Psoas muscle (tissue), 7 donors: ENCODE measurements at regions not wholly inside any gene's neighbourhood (a gene's known extent, or its start where the extent isn't known, plus 50 kb on each side); places are given as distances from the start of the nearest gene placed in this dataset.

Experiments used
- ATAC-seq, 4 donors: fragments of 200-7000 bp; cut with Tn5 transposase; one replicate each; pipeline ENCODE4 v1.9.1; 2020; ENCODE audit warnings: moderate library complexity in 3 of 4, mild to moderate bottlenecking in 2 of 4
- DNase-seq, 2 donors: peaks; one replicate each; pipeline ENCODE4 v3.0.0-alpha.2; 2020
- H3K27ac ChIP-seq: fragments of 200-600 bp; one replicate; pipeline ENCODE4 v1.8.0; 2022
- H3K27me3 ChIP-seq, 3 donors: fragments of 200-600 bp in 1 of 3; one replicate each; pipeline versions ENCODE4 v1.6.1 to v1.8.0; 2013 to 2022; ENCODE audit warnings: low read length in 2 of 3, mild to moderate bottlenecking in 2 of 3, moderate library complexity in 1 of 3; ENCODE audit not compliant: insufficient read depth in 3 of 3
- H3K36me3 ChIP-seq, 2 donors: fragments of 200-600 bp in 1 of 2; one replicate each; pipeline versions ENCODE4 v1.6.1 to v1.8.0; 2013 to 2022; ENCODE audit warnings: low read depth in 1 of 2, mild to moderate bottlenecking in 1 of 2, moderate library complexity in 1 of 2; ENCODE audit not compliant: insufficient read depth in 1 of 2
- H3K4me1 ChIP-seq: fragments of 200-600 bp; one replicate; pipeline ENCODE4 v1.8.0; 2022
- H3K4me3 ChIP-seq: fragments of 200-600 bp; one replicate; pipeline ENCODE4 v1.8.0; 2022; ENCODE audit warnings: mild to moderate bottlenecking
- H3K9me3 ChIP-seq: fragments of 200-600 bp; one replicate; pipeline ENCODE4 v1.8.0; 2022
- CTCF ChIP-seq: fragments of 200-600 bp; IDR thresholded peaks from one replicate; pipeline ENCODE4 v1.8.0; 2022; ENCODE audit warnings: antibody characterized with exemption
- WGBS, 3 donors: extraction: QIAGEN DNeasy Blood & Tissue Kit; methylation state at CpG; one replicate each; pipeline versions ENCODE4 v1.1.6 to v1.1.7; 2013; 5-methylcytosine and 5-hydroxymethylcytosine counted together
- intact Hi-C, 2 donors: fragments of 100-400 bp; cut with DNase I; formaldehyde crosslinking; loops; one replicate each; pipeline versions ENCODE4 v1.11.0 to v1.14.2; 2022
- donor health status: healthy with polysubstance abuse.
- donor health status: DM: no; HTN: no; CAD: no; lungs with moderate emphysema.
- donor health status: Bipolar disorder and iron deficiency.
- donor health status: healthy.
- donor health status: DM: yes; HTN: yes; CAD: no.
- donor health status: DM: no; HTN: no; CAD: no.
- donor health status: DM: yes; HTN: yes; CAD: no.

- Histone ChIP-seq H3K27ac (no peak overlapping the region), H3K4me3 (no peak overlapping the region), H3K27me3 (no peaks in the 10 kb centered on the region), H3K36me3 (no peaks in the 10 kb centered on the region), H3K9me3 (no peaks in the 10 kb centered on the region), H3K4me1 (peaks cover 7% of the 10 kb centered on the region)
- TF ChIP-seq CTCF, result no peak
- intact Hi-C loops, result no loop called here
- ATAC-seq (no peak), DNase-seq (no peak)
Measured at GRCh38 chr3:187970106-187970505, 183.9 kb upstream of the LPP start.

GRCh38 chr3:187971629-187972028 is 182.3 kb upstream of the LPP start:
- Histone ChIP-seq H3K9me3 (no peaks in the 10 kb centered on the region), H3K27ac (no peak overlapping the region), H3K36me3 (no peaks in the 10 kb centered on the region), H3K4me3 (no peak overlapping the region), H3K27me3 (no peaks in the 10 kb centered on the region), H3K4me1 (peaks cover 14% of the 10 kb centered on the region)
- no peak for DNase-seq
- WGBS, 3 donors, result 50 to 87% (median 64%) methylated on average over 4 of the region's 4 CpGs
- intact Hi-C loops, result no loop called here
- TF ChIP-seq CTCF, result no peak
- ATAC-seq, result no peak

- Histone ChIP-seq H3K4me3 (no peak overlapping the region), H3K27me3 (no peaks in the 10 kb centered on the region), H3K36me3 (no peaks in the 10 kb centered on the region), H3K27ac (no peak overlapping the region), H3K4me1 (peaks cover 12% of the 10 kb centered on the region), H3K9me3 (no peaks in the 10 kb centered on the region)
- intact Hi-C loops, result no loop called here
- no peak for TF ChIP-seq CTCF
- no peak for ATAC-seq
- DNase-seq, result no peak
- 81 to 95% (median 91%) methylated on average over 3 of the region's 3 CpGs for WGBS, 3 donors
Measured at GRCh38 chr3:187972454-187972853, 181.5 kb upstream of the LPP start.

GRCh38 chr3:187973977-187974870 is 179.7 kb upstream of the LPP start:
- Histone ChIP-seq H3K4me1 (peaks cover 12% of the 10 kb centered on the region), H3K9me3 (no peaks in the 10 kb centered on the region), H3K27ac (no peak overlapping the region), H3K36me3 (no peaks in the 10 kb centered on the region), H3K4me3 (no peak overlapping the region), H3K27me3 (no peaks in the 10 kb centered on the region)
- intact Hi-C loops, result no loop called here
- no peak for TF ChIP-seq CTCF
- 83 to 92% (median 86%) methylated on average over 9 of the region's 9 CpGs for WGBS, 3 donors
- no peak for DNase-seq
- no peak for ATAC-seq

- WGBS, 3 donors, result 54 to 58% (median 56%) methylated on average over 3 of the region's 3 CpGs
- no peaks in the 10 kb centered on the region for H3K27me3 ChIP-seq
- H3K4me1 ChIP-seq, result peaks cover 12% of the 10 kb centered on the region
- no peaks in the 10 kb centered on the region for H3K9me3 ChIP-seq
- H3K27ac ChIP-seq, result peak overlapping the region; percentile 28
- intact Hi-C loops, result no loop called here
- peak in 1 of 4 donors; percentile 40 for ATAC-seq
- DNase-seq, result no peak
- H3K36me3 ChIP-seq, result no peaks in the 10 kb centered on the region
- no peak overlapping the region for H3K4me3 ChIP-seq
- TF ChIP-seq CTCF, result peak; percentile 18
Measured at GRCh38 chr3:187974871-187975271, 179.1 kb upstream of the LPP start.
